Testis (tissue), 2 donors: ENCODE measurements at regions not wholly inside any gene's neighbourhood (a gene's known extent, or its start where the extent isn't known, plus 50 kb on each side); places are given as distances from the start of the nearest gene placed in this dataset.
"Not testable (repeated sequence)": the region's sequence is repeated elsewhere in the genome, so short reads cannot be mapped to it uniquely, and the experiment has no call there.

ENCODE experiments used
- POLR2A ChIP-seq: fragments of 450-650 bp; IDR thresholded peaks from one replicate; pipeline ENCODE4 v1.6.1; 2017; ENCODE audit warnings: antibody characterized with exemption, mild to moderate bottlenecking, moderate library complexity
- TF ChIP-seq, protein P1 (sequence below), 3 experiments: fragments of 450-650 bp in 2 of 3; fragments of 200-600 bp in 1 of 3; sonication (generic) in 1 of 3; IDR thresholded peaks; one replicate each; pipeline ENCODE4 v1.5.1; 2016 to 2019; ENCODE audit warnings: antibody characterized with exemption in 3 of 3, mild to moderate bottlenecking in 2 of 3, moderate library complexity in 1 of 3

DNA sequence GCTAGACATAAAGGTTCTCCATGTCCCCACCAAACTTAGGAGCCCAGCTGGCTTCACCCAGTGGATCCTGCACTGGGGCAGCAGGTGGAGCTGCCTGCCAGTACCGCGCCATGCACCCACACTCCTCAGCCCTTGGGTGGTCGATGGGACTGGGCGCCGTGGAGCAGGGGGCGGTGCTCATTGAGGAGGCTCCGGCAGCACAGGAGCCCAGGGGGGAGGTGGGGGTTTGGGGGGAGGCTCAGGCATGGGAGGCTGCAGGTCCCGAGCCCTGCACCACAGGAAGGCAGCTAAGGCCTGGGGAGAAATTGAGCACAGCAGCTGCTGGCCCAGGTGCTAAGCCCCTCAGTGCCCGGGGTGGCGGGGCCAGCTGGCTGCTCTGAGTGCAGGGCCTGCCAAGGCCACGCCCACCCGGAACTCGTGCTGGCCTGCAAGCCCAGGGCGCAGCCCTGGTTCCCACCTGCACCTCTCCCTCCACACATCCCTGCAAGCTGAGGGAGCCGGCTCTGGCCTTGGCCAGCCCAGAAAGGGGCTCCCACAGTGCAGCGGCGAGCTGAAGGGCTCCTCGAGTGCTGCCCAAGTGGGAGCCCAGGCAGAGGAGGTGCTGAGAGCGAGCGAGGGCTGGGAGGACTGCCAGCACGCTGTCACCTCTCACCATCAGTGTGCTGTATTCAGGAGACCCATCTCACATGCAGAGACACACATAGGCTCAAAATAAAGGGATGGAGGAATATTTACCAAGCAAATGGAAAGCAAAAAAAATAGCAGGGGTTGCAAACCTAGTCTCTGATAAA is 422.5 kb downstream of the NUP35 start:
- not testable (repeated sequence) for TF ChIP-seq POLR2A
- TF ChIP-seq, protein P1, sequence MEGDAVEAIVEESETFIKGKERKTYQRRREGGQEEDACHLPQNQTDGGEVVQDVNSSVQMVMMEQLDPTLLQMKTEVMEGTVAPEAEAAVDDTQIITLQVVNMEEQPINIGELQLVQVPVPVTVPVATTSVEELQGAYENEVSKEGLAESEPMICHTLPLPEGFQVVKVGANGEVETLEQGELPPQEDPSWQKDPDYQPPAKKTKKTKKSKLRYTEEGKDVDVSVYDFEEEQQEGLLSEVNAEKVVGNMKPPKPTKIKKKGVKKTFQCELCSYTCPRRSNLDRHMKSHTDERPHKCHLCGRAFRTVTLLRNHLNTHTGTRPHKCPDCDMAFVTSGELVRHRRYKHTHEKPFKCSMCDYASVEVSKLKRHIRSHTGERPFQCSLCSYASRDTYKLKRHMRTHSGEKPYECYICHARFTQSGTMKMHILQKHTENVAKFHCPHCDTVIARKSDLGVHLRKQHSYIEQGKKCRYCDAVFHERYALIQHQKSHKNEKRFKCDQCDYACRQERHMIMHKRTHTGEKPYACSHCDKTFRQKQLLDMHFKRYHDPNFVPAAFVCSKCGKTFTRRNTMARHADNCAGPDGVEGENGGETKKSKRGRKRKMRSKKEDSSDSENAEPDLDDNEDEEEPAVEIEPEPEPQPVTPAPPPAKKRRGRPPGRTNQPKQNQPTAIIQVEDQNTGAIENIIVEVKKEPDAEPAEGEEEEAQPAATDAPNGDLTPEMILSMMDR (IDR thresholded peaks at IDR 0.05): not testable (repeated sequence)
